ENCODE measurements at regions not wholly inside any gene's neighbourhood (a gene's known extent, or its start where the extent isn't known, plus 50 kb on each side); places are given as distances from the start of the nearest gene placed in this dataset.

DNA sequence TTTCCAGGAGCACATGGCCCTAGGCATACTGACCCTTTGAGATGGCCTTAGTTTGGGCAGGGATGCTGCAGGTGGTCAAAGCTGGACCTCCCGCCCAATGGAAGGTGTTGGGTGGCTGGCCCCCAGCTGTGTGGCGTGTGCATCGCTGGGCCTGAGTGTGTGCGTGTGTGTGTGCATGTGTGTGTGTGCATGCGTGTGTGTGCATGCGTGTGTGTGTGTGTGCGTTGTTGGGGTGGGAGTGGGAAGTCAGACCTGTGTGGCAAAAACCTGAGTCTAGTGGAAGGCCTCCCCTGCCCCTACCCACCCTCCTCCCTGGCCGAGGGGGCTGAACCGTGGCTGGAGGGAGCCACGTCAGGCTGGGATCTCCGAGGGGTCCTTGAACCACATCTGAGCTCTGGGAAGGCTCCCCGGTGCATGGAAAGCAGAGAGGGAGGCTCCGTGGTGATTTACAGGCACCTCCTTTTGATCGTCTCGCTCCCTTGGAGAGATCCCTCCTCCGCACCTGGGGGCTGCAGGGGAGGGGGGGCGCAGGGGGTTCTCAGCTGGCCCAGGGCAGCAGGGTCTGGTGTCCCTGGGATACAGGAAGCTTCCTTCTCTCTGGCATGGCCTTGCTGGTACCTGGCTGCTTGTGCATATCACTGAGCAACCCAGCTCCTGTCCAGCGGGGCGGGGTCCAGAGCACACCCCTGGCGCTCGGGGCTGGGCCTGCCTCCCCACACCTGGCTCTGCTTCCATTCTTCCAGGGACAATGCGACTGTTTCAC, 124.7 kb upstream of the WNT4 start:
- no peak for DNase-seq

- no peak for DNase-seq
These were observed 125.4 kb upstream of the WNT4 start for GRCh38 chr1:22268327-22268726.

DNA sequence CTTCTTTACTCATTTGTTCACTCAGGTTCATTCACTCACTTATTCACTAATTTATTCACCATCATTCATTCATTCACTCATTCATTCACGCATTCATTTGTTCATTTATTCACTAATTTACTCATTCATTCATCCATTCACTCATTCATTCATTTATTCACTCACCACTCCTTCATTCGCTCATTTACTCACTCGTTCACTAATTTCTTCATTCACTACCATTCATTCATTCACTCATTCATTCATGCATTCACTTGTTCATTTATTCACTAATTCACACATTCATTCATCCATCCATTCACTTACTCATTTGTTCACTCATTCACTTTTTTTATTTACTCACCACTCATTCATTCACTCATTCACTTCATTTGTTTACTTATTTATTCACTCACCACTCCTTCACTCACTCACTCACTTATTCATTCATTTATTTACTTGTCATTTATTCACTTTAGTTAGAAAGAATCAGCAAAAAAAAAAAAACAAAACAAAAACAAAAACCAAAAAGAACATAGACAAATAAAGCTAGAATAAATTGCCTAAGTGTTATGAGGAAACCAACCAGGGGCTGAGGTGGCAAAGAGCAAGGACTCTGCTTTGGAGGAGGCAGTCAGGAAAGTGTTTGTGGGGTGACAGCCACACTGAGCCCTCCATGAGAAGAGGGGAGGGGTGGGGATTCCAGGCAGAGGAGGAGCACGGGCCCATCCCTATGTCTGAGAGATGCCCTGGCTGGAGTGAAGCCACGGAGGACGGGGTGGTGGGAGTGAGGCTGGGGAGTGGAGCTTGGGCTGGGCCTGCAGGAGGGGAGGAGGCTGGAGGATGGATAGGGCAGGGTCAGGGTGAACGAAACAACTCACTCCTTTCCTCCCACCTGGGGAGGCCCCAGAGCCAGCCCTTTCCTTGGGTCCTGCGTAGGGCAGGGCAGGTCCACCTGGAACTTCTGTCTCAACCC, 129.2 kb upstream of the WNT4 start:
- DNase-seq, result no peak

DNA sequence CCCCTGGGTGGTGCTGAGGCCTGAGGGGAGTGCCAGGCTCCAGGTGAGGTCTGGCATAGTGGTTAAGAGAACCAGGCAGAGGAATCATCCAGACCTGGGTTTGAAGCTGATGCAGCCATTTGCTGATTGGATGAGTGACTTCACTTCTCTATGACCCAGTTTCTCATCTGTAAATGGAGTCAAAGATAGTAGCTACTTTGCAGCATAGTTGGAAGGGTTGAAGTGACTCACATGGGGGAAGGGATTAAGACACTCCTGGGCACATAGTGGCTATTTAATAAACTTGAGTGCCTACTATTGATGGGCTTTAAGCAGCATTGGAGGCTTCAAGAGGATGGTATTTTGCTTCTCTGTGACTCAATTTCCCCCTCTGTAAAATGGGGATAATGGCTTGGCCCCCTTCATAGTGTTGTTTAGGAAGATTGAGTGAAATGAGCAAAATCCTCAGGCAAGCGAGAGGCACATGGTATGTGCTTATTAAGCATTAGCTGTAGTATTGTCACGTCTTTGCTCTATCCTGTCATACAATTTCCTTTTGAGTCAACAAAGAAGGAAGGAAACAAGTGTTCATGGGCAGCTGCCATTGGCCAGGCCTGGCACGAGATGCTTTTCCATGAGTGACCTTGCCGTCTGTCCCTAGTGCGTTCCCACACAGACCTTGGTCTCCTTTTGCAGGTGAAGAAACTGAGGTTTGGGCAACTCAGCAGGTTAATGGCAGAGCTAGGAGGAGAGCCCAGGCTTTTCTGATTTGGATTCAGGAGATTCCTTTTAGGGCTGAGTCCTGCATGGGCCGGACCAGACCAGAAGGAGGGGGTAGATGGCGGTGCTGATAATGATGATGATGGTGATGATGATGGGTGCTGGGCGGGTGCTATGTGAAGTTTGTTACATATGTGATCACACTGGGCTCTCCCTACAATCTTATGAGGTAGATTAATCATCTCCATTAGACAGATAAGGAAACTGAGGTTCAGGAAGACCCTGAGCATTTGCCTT, 131.1 kb upstream of the WNT4 start:
- DNase-seq, result no peak

DNA sequence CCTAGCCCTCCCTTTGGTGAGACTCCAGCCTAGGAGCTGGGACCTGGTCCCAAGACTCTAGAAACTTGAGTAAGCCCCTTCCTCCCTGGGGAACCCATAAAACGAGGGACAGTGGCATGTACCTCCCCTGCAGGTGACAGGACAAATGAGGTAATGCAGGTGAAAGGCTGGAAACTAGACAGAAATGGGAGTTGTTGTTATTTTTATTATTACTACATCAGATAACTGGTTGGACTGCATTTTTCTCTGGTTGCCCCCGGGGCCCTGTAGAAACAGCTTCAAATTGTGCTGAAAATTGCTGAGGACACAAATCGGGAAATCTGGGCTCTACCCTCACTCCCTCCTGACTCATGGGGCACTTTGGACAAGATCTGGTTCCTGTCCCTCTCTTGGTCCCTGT, 132.3 kb upstream of the WNT4 start:
- DNase-seq, result no peak

GRCh38 chr1:22275626-22276395, 132.9 kb upstream of the WNT4 start:
- DNase-seq, result peak; percentile 29

GRCh38 chr1:22276396-22276748, 133.5 kb upstream of the WNT4 start:
- DNase-seq, result no peak

DNA sequence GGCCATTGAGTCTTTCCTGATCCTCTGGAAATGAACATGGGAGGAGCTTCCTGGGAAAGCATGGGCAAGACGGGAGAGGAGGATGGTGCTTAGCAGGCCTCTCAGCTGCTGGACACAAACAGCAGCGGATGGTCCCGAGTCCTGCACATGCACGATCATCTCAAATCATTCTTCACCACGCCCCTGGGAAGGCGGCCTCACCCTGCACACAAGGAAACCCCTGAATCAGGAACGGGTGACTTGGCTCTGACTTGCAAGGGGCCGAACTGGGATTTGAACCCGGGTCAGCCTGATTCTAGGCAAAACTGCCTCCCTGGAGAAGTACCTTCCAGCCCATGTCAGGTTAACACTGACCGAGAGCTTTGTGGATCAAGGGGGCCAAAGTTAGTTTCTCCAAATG, 134.8 kb upstream of the WNT4 start:
- DNase-seq, result no peak

DNA sequence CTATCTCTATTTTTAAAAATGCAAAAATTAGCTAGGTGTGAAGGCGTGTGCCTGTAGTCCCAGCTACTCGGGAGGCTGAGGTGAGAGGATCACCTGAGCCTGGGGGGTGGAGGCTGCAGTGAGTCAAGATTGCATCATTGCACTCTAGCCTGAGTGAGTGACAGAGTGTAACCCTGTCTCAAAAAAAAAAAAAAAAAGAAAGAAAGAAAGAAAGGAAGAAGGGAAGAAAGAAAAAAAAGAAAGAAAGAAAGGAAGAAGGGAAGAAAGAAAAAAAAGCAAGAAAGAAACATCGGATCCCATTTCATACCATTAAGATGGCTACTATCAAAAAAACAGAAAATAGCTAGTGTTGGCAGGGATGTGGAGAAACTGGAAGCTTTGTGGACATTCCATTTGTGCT, 136.8 kb upstream of the WNT4 start:
- no peak for DNase-seq

GRCh38 chr1:22280526-22280925, 137.6 kb upstream of the WNT4 start:
- no peak for DNase-seq

GRCh38 chr1:22281521-22282363, 138.8 kb upstream of the WNT4 start:
- DNase-seq, result no peak

- DNase-seq, result no peak
These were observed 139.6 kb upstream of the WNT4 start for GRCh38 chr1:22282364-22282995.

GRCh38 chr1:22283596-22283995, 140.7 kb upstream of the WNT4 start:
- no peak for DNase-seq

DNA sequence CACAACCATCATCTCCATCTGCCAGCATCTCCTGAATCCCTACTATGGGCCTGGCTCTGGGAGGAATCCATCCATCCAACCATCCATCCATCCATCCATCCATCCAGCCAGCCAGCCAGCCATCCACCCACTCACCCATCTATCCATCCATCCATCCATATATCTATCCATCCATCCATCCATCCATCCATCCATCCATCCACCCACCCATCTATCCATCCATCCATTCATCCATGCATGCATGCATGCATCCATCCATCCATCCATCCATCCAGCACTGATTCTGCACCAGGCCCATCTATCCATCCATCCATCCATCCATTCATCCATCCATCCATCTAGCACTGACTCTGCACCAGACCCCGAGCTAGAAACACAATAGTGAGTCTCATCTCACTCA, 141.3 kb upstream of the WNT4 start:
- DNase-seq, result no peak

DNA sequence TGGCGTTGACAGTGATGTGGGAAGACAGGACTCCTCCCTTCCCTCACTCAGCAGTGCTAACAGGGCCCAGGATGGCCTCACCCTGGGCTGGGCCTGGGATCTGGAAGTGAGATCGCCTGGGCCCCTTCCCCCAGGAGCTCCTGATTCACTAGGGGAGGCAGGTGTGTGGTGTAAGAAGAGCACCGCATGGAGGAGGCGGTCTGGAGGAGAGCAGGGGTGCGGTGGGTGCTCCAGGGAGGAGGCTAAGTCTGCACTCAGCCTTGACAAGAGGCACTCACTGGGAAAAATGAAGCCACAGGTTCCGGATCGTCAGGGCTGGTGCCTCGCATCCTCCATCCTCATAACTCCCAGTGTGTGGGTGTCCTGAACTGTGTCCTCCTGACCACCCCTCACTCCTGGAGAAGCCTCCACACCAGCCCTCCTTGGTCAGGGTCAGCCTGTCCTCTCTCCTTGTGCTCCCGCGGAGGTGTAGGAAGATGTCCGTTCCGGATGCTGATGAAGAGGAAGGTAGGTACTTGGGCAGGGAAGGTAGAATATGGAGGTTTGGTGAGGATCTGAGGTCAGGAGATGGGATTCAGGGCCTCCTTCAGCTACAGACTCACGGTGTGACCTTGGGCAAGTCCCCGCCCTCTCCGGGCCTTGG, 142.1 kb upstream of the WNT4 start:
- DNase-seq, result no peak

DNA sequence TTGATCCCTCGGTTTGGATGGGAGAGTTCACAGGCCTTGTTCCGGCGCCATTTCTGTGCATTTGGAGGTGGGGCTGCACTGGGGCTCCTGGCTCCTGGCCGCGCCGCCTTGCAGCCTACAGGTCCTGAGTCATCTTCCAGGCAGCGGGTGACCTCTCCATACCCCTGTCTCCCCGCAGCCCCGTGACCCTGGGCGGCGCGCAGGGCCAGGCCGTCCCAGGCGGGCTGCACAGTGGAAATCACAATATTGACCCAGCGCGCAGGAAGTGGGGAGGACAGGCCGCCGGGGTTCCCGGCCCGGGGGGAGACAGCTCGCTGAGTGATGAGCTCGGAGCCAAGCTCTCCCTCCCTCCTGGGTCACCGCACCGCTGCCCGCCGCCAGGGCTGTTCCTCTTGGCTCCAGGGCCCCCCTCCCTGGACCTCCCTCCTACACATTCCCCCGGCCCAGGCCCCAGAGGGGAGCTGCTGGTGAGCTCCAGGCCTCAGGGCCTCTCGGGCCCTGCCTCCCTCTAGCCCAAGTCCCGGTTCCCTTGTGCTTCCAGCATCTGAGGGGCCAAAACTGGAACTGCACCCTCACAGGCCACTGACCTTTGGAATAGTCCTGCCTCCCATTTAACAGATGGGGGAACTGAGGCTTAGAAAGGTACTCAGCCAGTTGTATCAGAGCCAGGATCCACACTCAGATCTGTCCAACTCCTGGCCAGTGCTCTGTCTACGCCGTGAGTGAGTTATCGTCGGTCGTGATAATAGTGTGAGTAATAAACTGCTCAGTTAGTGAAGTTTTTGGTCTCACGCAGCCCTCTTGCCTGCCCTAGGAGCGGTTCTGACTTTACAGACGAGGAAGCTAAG, 142.9 kb upstream of the WNT4 start:
- DNase-seq, result no peak

DNA sequence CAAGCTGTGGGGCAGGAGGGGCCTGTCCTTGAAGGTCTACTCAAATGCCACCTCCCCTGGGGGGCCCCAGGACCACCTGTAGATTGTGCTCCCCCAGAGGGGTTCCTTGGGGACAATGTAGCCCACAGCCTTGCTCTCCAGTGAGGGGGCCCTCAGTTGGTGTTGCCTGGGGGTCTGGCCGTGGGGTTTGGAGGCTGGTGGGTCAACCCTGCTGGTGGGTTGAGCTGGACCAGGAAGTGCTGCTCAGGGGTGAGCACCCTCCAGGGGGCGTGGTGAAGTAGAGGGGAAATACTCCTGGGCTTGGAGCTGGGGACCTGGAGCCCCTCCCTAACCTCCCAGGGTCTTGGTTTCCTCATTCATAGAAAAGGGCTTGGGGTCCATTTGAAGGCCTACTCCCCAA, 143.6 kb upstream of the WNT4 start:
- no peak for DNase-seq

DNA sequence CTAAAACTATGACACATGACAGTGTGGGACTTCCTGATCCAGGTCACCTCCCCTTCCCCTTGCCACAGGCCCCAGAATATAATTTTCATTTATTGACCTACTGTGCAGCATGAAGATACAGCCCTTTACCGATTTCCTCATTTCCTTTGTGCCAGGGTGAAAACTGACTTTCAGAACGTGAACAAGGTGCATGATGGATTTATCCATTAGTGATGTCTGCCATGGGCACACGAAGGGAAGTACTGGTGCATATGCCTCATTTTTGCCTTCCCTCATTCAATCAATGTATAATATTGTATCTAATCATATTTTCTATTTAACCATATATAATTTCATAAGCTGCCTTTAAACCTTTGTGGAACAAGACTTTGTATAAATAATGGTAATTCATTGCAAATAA, 144.4 kb upstream of the WNT4 start:
- DNase-seq, result no peak

GRCh38 chr1:22287946-22288520, 145.1 kb upstream of the WNT4 start:
- no peak for DNase-seq
